ENCODE measurements at regions not wholly inside any gene's neighbourhood (a gene's known extent, or its start where the extent isn't known, plus 50 kb on each side); places are given as distances from the start of the nearest gene placed in this dataset.

- TF ChIP-seq CTCF (conservative IDR thresholded peaks at IDR 0.05; ENCODE audit: low read depth, low read length) (no peak), BHLHE40 (IDR thresholded peaks at IDR 0.05; ENCODE audit: low read depth, low read length) (no peak), FOS (IDR thresholded peaks at IDR 0.05; ENCODE audit: low read depth, low read length) (no peak), SMC3 (IDR thresholded peaks at IDR 0.05; ENCODE audit: low read depth, low read length) (no peak), MXI1 (IDR thresholded peaks at IDR 0.05; ENCODE audit: borderline replicate concordance, low read depth, low read length) (no peak), POLR2A (IDR thresholded peaks at IDR 0.05; ENCODE audit: low read depth, low read length) (no peak), USF2 (IDR thresholded peaks at IDR 0.05; ENCODE audit: low read depth, low read length) (no peak), CHD1 (IDR thresholded peaks at IDR 0.05; ENCODE audit: low read depth, low read length) (no peak), ELK1 (IDR thresholded peaks at IDR 0.05; ENCODE audit: borderline replicate concordance, low read depth, low read length) (no peak)
Measured at GRCh38 chr2:240247868-240248720, 107.6 kb upstream of the OTOS start.

Data from IMR-90 (cell line).